ENCODE measurements at regions not wholly inside any gene's neighbourhood (a gene's known extent, or its start where the extent isn't known, plus 50 kb on each side); places are given as distances from the start of the nearest gene placed in this dataset.

DNA sequence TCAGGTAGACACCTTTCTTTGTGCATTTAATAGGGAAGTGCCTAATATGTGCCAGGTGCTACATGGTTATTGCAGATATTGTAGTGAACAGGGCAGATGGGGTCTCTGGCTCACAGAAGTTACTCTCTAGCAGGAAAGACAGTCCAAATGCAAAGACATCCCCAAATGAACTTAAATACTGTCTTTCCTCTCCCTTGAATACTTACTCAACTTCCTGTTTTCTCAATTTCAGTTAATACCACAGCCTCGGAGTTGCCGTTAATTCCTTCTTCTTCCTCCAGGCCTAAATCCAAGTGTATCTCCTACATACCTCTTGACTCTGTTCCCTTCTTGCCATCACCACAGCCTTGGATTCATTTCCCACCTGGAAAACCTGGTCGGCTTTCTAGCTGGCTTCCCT lies 134.3 kb upstream of the SESN3 start:
- POLR2A ChIA-PET: no interaction called here
- no peaks in the 10 kb centered on the region for H3K36me3 Mint-ChIP-seq
- DNase-seq (no peak), ATAC-seq (no peak)
- peak overlapping the region in 2 of 10 donors; percentile 6 to 29 for H3K27ac Mint-ChIP-seq
- H3K27me3 Mint-ChIP-seq: peaks cover 0 to 8% (median 2%) of the 10 kb centered on the region in 5 donors
- peaks cover 3 to 9% (median 8%) of the 10 kb centered on the region in 4 donors for H3K4me1 Mint-ChIP-seq
- no peak overlapping the region for H3K4me3 Mint-ChIP-seq
- no peaks in the 10 kb centered on the region for H3K9me3 Mint-ChIP-seq

DNA sequence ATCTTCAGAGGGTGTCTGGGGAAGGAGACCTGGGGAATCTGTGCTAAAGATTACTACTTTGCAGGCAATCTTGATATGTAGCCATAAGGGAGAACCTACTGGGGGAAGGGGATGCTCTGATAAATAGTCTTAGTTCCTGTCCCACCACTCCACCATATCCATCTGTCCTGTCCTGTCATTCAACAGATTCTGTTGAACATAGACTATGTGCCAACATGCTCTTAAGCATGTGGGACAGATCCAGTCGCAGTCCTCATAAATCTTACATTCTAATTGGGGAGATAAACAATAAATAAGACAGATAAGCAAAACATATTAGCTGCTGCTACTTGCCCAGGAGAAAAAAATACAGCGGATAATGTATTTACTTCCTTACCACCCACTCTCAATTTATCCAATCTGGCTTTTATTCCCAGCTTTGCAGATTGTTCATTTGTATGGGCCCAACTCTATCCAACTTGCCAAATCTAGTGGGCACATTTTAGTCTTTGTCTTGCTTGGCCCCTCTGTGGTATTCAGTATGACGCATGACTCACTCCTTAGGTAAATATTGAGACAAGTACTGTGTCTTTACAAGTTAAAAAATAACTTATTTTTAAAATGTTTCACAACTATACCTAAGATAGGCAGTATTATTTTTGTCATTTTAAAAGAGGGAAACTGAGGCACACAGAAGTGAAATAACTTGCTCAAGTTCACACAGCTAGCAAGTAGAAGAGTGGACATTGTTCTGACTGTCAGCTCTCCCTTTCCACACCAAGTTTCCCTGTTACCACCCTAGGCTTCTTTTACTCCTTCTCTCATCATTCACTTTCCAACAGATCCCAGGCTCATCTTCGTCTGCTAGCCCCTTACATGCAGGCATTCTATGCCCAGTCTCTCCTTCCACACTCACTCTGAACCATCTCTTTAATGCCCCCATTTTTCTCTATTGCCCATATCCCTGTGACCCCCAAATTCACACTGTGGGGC lies 133.6 kb upstream of the SESN3 start:
- POLR2A ChIA-PET: no interaction called here
- no peak for DNase-seq
- Mint-ChIP-seq H3K4me1 (peaks cover 3 to 9% (median 8%) of the 10 kb centered on the region in 4 donors), H3K36me3 (no peaks in the 10 kb centered on the region), H3K4me3 (no peak overlapping the region), H3K9me3 (no peaks in the 10 kb centered on the region), H3K27ac (peak overlapping the region in 1 of 10 donors; percentile 6), H3K27me3 (peaks cover 0 to 3% (median 2%) of the 10 kb centered on the region in 5 donors)
- no peak for ATAC-seq

DNA sequence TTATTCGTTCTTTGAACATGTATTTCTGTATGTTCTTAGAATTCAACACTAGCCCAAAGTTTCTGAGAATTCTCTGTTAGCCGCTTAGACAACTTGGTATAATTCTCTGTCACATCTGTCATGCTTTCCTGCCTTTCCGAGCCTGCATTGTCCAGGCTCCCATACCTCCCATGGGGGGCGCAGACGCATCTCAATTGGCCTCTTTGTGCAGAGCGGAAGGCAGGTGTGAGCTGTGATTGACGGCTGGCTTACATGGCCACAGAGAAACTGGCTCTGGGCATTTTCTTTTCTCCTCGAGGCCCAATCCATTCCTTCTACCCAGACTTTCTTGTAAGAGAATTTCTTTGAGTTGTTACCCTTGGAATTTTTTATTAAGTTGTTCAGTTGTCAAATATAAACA lies 132.7 kb upstream of the SESN3 start:
- Mint-ChIP-seq H3K9me3 (no peaks in the 10 kb centered on the region), H3K4me1 (peaks cover 3 to 9% (median 8%) of the 10 kb centered on the region in 4 donors), H3K27me3 (peaks cover 0 to 3% (median 0%) of the 10 kb centered on the region in 5 donors), H3K27ac (no peak overlapping the region), H3K36me3 (no peaks in the 10 kb centered on the region), H3K4me3 (no peak overlapping the region)
- POLR2A ChIA-PET: no interaction called here
- ATAC-seq: no peak
- DNase-seq: no peak

DNA sequence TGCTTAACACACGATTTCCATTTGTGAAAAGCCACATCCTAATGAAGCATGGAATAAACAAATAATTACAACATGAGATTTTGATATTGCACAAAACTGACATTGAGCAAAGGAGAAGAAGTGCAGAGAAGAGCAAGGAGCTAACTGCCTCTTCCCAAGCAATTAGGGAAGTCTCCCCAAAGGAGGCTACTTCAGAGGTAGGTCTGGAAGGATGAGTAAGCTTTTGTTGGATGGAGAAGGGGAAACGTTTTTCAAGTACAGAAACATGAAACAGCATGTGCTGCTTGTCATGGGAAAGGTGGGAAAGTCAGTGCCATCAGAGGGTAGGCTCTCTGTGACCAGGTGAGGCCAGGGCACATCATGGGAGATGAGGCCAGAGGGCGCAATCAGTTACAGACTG lies 132.2 kb upstream of the SESN3 start:
- no peaks in the 10 kb centered on the region for H3K36me3 Mint-ChIP-seq
- no peak for DNase-seq
- peaks cover 0 to 3% (median 0%) of the 10 kb centered on the region in 5 donors for H3K27me3 Mint-ChIP-seq
- POLR2A ChIA-PET: no interaction called here
- H3K27ac Mint-ChIP-seq: no peak overlapping the region
- no peak for ATAC-seq
- H3K9me3 Mint-ChIP-seq: no peaks in the 10 kb centered on the region
- H3K4me3 Mint-ChIP-seq: no peak overlapping the region
- peaks cover 3 to 9% (median 8%) of the 10 kb centered on the region in 4 donors for H3K4me1 Mint-ChIP-seq

DNA sequence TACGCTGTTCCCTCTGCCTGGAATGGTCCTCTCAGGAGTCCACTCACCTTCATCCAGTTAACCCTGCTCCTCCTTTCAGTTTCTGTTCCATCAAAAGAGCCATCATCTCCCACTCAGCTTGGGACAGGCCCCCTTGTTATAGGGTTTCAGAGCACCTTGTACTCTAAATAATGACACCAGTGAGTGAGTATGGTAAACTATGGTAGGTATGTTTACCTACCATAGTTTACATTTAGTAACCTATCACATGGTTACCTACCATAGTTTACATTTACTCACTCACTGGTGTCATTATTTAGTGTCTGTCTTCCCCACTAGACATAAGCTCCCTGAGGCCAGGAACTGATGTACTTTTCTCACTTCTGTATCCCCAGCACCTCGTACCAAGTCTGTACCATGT lies 130.2 kb upstream of the SESN3 start:
- no peaks in the 10 kb centered on the region for H3K9me3 Mint-ChIP-seq
- peaks cover 3 to 9% (median 8%) of the 10 kb centered on the region in 4 donors for H3K4me1 Mint-ChIP-seq
- ATAC-seq: no peak
- no peak for DNase-seq
- POLR2A ChIA-PET: no interaction called here
- H3K27me3 Mint-ChIP-seq: peaks cover 0 to 3% (median 0%) of the 10 kb centered on the region in 5 donors
- H3K4me3 Mint-ChIP-seq: no peak overlapping the region
- H3K36me3 Mint-ChIP-seq: no peaks in the 10 kb centered on the region
- H3K27ac Mint-ChIP-seq: no peak overlapping the region

DNA sequence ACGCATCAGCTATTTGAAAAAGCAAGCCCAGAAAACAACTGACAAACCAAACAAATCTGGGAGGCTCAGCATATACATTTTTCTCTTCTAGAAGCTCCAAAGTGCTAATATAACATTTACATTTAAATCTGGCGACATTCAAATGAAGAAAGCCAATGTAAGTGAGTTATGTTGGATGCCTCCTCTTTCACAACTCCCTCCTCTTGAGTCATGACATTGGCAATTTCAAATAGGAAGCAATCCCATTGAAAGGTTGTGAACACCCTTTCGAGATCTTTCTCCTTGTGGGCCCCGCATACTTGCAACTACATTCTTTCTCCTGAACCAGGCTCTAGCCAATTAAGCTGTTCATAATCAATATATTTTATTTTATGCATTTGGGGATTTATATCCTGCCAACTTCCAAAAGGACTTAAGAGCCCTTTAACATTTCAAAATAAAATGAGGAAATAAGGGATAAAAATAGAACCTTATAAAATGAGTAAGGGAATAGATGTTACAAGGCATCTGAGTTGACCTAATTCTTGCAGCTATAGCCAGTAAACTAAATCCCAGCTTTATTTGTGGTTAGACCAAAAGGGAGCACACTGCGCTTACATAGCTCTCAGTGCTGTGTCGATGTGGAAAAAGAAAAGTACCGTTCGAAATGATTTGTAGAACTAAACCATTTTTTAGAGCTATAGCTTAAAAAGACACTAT lies 129.5 kb upstream of the SESN3 start:
- peaks cover 0 to 2% (median 0%) of the 10 kb centered on the region in 5 donors for H3K27me3 Mint-ChIP-seq
- no peaks in the 10 kb centered on the region for H3K36me3 Mint-ChIP-seq
- DNase-seq (no peak), ATAC-seq (no peak)
- no peaks in the 10 kb centered on the region for H3K9me3 Mint-ChIP-seq
- peaks cover 2 to 7% (median 5%) of the 10 kb centered on the region in 4 donors for H3K4me1 Mint-ChIP-seq
- no peak overlapping the region for H3K4me3 Mint-ChIP-seq
- no peak overlapping the region for H3K27ac Mint-ChIP-seq
- POLR2A ChIA-PET: no interaction called here

DNA sequence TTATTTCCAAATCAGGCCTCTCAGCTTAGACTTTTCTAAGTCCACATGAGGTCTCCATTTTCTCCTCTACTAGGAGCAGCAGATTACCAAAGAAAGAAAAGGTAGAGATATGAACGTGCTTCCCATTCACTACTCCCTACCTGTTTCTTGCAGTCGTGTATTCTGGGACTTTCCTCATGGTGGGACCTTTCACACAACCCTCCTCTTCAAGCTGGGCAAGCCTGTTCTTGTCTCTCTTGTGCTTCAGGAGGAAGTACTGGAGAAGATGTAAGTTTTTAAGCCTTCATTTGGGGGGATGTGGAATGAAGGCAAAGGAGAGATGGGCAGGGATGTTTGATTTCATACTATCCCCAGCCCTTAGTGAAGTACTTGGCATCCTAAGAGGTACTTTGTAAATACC lies 128.8 kb upstream of the SESN3 start:
- H3K27me3 Mint-ChIP-seq: no peaks in the 10 kb centered on the region
- H3K4me3 Mint-ChIP-seq: no peak overlapping the region
- no peaks in the 10 kb centered on the region for H3K36me3 Mint-ChIP-seq
- H3K9me3 Mint-ChIP-seq: no peaks in the 10 kb centered on the region
- no peaks in the 10 kb centered on the region for H3K4me1 Mint-ChIP-seq
- no peak overlapping the region for H3K27ac Mint-ChIP-seq
- no peak for ATAC-seq
- DNase-seq: no peak
- POLR2A ChIA-PET: no interaction called here

DNA sequence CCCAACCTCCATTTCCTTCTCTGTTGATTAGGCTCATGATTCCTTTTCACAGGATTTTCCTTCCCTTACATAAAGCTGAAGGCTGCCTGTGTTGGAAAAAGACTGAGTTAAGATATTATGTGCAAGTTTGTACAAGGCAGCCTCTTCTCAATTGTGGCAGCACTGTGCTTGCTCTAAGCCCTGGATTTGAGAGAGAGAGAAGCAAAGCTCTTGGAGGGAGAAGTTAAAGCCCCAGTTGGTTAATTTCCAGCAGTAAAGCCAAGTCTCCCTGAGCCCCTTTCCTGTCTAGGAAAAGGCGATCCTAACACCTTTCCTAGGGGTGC lies 128.3 kb upstream of the SESN3 start:
- ATAC-seq (no peak), DNase-seq (no peak)
- H3K4me3 Mint-ChIP-seq: no peak overlapping the region
- no peak overlapping the region for H3K27ac Mint-ChIP-seq
- POLR2A ChIA-PET: no interaction called here
- H3K9me3 Mint-ChIP-seq: peaks cover 0 to 4% (median 0%) of the 10 kb centered on the region in 9 donors
- H3K36me3 Mint-ChIP-seq: no peaks in the 10 kb centered on the region
- H3K4me1 Mint-ChIP-seq: no peaks in the 10 kb centered on the region
- H3K27me3 Mint-ChIP-seq: no peaks in the 10 kb centered on the region

DNA sequence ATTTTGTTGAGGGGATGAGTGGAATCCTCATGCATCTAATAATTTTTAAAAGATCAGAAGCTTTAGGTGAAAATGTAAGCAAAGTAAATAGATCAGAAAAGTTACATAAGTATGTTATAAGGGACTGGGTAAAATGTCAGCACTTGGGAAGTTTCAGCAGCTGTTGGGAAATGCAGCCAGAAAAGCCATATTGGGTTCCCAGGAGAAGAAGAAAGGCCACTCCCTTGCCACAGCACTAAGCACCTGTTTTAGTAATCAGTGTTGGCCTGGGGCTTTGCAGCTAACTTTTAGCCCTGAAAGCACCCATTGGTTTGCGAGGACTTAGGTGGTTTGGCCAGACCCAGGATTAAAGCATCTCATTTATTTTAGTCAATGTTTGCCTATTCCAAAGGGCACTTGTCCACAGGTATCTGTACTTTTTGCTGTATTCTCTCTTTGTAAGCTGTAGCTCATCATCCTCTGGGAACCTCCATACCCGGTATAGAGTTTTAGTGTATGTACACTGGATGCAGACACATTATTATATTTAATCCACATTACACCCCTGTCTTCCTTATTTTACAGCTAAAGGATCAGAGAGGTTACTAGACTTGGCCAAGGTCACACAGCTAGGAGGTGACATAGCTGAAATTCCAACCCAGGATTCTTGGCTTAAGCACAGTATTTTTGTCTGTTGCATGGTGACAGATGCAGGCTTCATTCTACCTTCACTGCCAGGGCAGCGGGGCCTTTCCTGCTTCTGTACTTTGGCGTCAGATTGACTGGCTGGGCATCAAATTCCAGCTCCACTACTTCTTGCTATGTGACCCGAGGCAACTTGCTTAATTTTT lies 127.7 kb upstream of the SESN3 start:
- Mint-ChIP-seq H3K4me1 (no peaks in the 10 kb centered on the region), H3K27me3 (no peaks in the 10 kb centered on the region), H3K36me3 (no peaks in the 10 kb centered on the region), H3K9me3 (peaks cover 0 to 8% (median 0%) of the 10 kb centered on the region in 9 donors), H3K4me3 (no peak overlapping the region), H3K27ac (no peak overlapping the region)
- POLR2A ChIA-PET: no interaction called here
- ATAC-seq (no peak), DNase-seq (no peak)

DNA sequence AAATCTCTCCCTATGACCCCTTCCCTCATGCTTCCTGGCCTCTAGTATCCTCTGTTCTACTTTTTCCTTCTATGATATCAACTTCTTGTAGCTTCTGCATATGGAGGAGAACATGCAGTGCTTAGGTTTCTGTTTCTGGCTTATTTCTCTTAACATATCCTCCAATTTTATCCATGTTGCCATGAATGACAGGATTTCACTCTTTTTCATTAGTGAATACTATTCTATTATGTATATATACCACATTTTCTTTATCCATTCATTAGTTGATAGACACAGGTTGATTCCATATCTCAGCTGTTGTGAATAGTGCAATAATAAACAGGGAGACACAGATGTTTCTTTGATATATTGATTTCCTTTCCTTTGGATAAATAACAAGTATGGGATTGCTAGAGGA lies 123.3 kb upstream of the SESN3 start:
- Mint-ChIP-seq H3K27me3 (peaks cover 0 to 1% (median 0%) of the 10 kb centered on the region in 5 donors), H3K4me3 (no peak overlapping the region), H3K4me1 (no peaks in the 10 kb centered on the region), H3K9me3 (peaks cover 2 to 11% (median 3%) of the 10 kb centered on the region in 9 donors), H3K27ac (no peak overlapping the region), H3K36me3 (peaks cover 0 to 4% (median 3%) of the 10 kb centered on the region in 3 donors)
- ATAC-seq (no peak), DNase-seq (no peak)
- POLR2A ChIA-PET: interaction anchor here (1.1 kb wide), 1 partner anchor 122 kb away, joined by 3 read pairs; no protein-coding TSS in a partner anchor

DNA sequence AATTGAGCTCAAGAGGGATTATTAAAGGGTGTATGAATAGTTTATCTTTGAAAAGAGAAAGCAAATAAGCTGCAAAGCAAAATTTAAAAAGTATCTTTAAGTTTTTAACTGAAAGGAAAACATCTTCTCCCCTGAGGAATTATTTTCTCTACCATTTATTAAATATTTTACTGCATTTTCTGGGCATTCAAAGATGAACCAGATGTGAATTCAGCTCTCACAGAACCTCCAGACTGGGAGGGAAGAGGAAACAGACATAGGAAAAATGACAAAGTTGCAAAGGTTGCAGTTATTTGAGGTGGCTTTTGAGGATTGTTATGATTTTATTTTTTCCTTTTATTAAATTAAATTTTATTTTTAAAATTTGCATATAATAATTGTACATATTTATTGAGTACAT lies 122.7 kb upstream of the SESN3 start:
- H3K9me3 Mint-ChIP-seq: peaks cover 4 to 17% (median 9%) of the 10 kb centered on the region in 9 donors
- H3K27ac Mint-ChIP-seq: no peak overlapping the region
- peaks cover 0 to 4% (median 0%) of the 10 kb centered on the region in 5 donors for H3K27me3 Mint-ChIP-seq
- H3K4me1 Mint-ChIP-seq: no peaks in the 10 kb centered on the region
- H3K4me3 Mint-ChIP-seq: no peak overlapping the region
- ATAC-seq (no peak), DNase-seq (no peak)
- POLR2A ChIA-PET: no interaction called here
- peaks cover 0 to 10% (median 8%) of the 10 kb centered on the region in 3 donors for H3K36me3 Mint-ChIP-seq

DNA sequence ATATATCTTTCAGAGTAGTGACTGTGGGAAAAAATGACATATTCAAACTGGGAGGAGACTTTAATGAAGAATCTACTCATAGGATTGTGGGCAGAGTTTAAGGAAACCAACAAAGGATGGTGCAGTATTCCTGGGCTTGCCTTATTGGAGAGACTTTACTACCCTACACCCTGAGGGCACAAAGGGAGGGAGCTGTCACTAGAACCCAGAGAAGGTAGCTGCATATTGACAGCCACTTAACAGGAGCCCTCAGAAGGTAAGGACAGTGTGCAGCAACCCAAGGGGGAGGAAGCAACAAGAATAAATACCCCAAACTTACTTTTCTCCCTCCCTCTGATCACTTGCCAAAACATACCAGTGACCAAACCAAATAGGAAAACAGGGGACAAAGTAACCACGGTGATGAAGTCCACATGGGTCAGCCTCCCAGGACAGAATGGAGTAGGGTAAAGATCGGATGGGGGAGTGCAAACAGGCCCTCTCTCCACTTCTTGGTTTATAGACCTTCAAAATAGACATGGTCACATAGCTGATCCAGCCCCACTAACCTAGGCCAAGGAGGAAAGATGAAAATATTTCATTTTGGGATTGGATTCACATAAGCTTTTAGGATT lies 121.8 kb upstream of the SESN3 start:
- no peak for DNase-seq
- Mint-ChIP-seq H3K27ac (no peak overlapping the region), H3K27me3 (peaks cover 0 to 4% (median 0%) of the 10 kb centered on the region in 5 donors), H3K4me1 (no peaks in the 10 kb centered on the region), H3K36me3 (peaks cover 0 to 16% (median 15%) of the 10 kb centered on the region in 3 donors), H3K4me3 (no peak overlapping the region), H3K9me3 (peaks cover 5 to 25% (median 13%) of the 10 kb centered on the region in 9 donors)
- no peak for ATAC-seq
- POLR2A ChIA-PET: no interaction called here
